ENCODE measurements at regions not wholly inside any gene's neighbourhood (a gene's known extent, or its start where the extent isn't known, plus 50 kb on each side); places are given as distances from the start of the nearest gene placed in this dataset.

DNA sequence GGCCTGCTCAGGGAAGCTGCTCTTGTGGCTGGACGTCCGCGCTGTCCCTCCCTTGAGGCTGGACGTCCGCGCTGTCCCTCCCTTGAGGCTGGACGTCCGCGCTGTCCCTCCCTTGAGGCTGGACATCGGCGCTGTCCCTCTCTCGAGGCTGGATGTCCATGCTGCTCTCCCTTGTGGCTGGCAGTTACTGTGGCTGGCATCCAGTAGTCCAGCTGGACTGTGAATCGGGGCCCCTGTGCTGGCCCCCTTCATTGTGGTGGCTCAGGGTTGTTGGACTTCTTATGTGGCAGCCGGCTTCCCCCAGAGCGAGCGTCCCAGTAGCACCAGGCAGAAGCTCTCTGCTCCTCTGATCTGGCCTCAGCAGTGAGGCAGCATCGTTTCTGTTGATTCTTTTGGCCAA is 141.5 kb downstream of the IRF8 start:
- Histone ChIP-seq H3K27me3 (ENCODE audit: insufficient read depth, poor library complexity, severe bottlenecking) (no peaks in the 10 kb centered on the region), H3K27ac (replicated peaks) (no peak overlapping the region), H3K4me3 (replicated peaks; ENCODE audit: insufficient read depth, low read length) (no peak overlapping the region)
- TF ChIP-seq POLR2AphosphoS5 (IDR thresholded peaks at IDR 0.05; ENCODE audit: low read depth), result no peak
- no peak for TF ChIP-seq SPI1 (IDR thresholded peaks at IDR 0.05; ENCODE audit: borderline replicate concordance, low read depth)
- TF ChIP-seq GABPA (IDR thresholded peaks at IDR 0.05; ENCODE audit: low read depth), result no peak
- TF ChIP-seq, protein P1, sequence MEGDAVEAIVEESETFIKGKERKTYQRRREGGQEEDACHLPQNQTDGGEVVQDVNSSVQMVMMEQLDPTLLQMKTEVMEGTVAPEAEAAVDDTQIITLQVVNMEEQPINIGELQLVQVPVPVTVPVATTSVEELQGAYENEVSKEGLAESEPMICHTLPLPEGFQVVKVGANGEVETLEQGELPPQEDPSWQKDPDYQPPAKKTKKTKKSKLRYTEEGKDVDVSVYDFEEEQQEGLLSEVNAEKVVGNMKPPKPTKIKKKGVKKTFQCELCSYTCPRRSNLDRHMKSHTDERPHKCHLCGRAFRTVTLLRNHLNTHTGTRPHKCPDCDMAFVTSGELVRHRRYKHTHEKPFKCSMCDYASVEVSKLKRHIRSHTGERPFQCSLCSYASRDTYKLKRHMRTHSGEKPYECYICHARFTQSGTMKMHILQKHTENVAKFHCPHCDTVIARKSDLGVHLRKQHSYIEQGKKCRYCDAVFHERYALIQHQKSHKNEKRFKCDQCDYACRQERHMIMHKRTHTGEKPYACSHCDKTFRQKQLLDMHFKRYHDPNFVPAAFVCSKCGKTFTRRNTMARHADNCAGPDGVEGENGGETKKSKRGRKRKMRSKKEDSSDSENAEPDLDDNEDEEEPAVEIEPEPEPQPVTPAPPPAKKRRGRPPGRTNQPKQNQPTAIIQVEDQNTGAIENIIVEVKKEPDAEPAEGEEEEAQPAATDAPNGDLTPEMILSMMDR (IDR thresholded peaks at IDR 0.05; ENCODE audit: insufficient read depth, low read length), result no peak
- no peak for TF ChIP-seq REST (IDR thresholded peaks at IDR 0.05; ENCODE audit: insufficient replicate concordance, low read depth)
- DNase-seq (ENCODE audit: low read depth in 1 of 2, low spot score in 1 of 2), result no peak

GRCh38 chr16:86041215-86041614 is 142.3 kb downstream of the IRF8 start:
- TF ChIP-seq SPI1 (IDR thresholded peaks at IDR 0.05; ENCODE audit: borderline replicate concordance, low read depth), result no peak
- no peak overlapping the region for H3K4me3 ChIP-seq (replicated peaks; ENCODE audit: insufficient read depth, low read length)
- H3K27ac ChIP-seq (replicated peaks), result no peak overlapping the region
- no peak for DNase-seq (ENCODE audit: low read depth in 1 of 2, low spot score in 1 of 2)
- H3K27me3 ChIP-seq (ENCODE audit: insufficient read depth, poor library complexity, severe bottlenecking), result no peaks in the 10 kb centered on the region

GRCh38 chr16:86041807-86042206 is 142.8 kb downstream of the IRF8 start:
- no peak overlapping the region for H3K4me3 ChIP-seq (replicated peaks; ENCODE audit: insufficient read depth, low read length)
- no peak for DNase-seq (ENCODE audit: low read depth in 1 of 2, low spot score in 1 of 2)
- H3K27me3 ChIP-seq (ENCODE audit: insufficient read depth, poor library complexity, severe bottlenecking), result no peaks in the 10 kb centered on the region
- TF ChIP-seq REST (IDR thresholded peaks at IDR 0.05; ENCODE audit: insufficient replicate concordance, low read depth) (no peak), SPI1 (IDR thresholded peaks at IDR 0.05; ENCODE audit: borderline replicate concordance, low read depth) (no peak), POLR2AphosphoS5 (IDR thresholded peaks at IDR 0.05; ENCODE audit: low read depth) (no peak), GABPA (IDR thresholded peaks at IDR 0.05; ENCODE audit: low read depth) (no peak)
- TF ChIP-seq, protein P1 (IDR thresholded peaks at IDR 0.05; ENCODE audit: insufficient read depth, low read length), result no peak
- H3K27ac ChIP-seq (replicated peaks), result no peak overlapping the region

GRCh38 chr16:86042393-86042792 is 143.4 kb downstream of the IRF8 start:
- Histone ChIP-seq H3K27ac (replicated peaks) (no peak overlapping the region), H3K4me3 (replicated peaks; ENCODE audit: insufficient read depth, low read length) (no peak overlapping the region), H3K27me3 (ENCODE audit: insufficient read depth, poor library complexity, severe bottlenecking) (no peaks in the 10 kb centered on the region)
- DNase-seq (ENCODE audit: low read depth in 1 of 2, low spot score in 1 of 2), result no peak
- no peak for TF ChIP-seq SPI1 (IDR thresholded peaks at IDR 0.05; ENCODE audit: borderline replicate concordance, low read depth)
- no peak for TF ChIP-seq POLR2AphosphoS5 (IDR thresholded peaks at IDR 0.05; ENCODE audit: low read depth)
- TF ChIP-seq GABPA (IDR thresholded peaks at IDR 0.05; ENCODE audit: low read depth), result no peak
- TF ChIP-seq, protein P1 (IDR thresholded peaks at IDR 0.05; ENCODE audit: insufficient read depth, low read length), result no peak
- no peak for TF ChIP-seq REST (IDR thresholded peaks at IDR 0.05; ENCODE audit: insufficient replicate concordance, low read depth)

Measured in HL-60 (cell line).